Endodermal cell (in vitro differentiated cells): ENCODE measurements at regions not wholly inside any gene's neighbourhood (a gene's known extent, or its start where the extent isn't known, plus 50 kb on each side); places are given as distances from the start of the nearest gene placed in this dataset.

Experiments
- DNase-seq: peaks from one replicate; pipeline ENCODE4 v3.0.0-alpha.2; 2017
- H3K27ac ChIP-seq: 2 replicates; pipeline ENCODE4 v1.5.1; 2013; ENCODE audit warnings: mild to moderate bottlenecking, low read depth, low read length, moderate library complexity
- H3K27me3 ChIP-seq: 2 replicates; pipeline ENCODE4 v1.6.1; 2013; ENCODE audit warnings: mild to moderate bottlenecking, low read length, moderate library complexity; ENCODE audit not compliant: insufficient read depth, control insufficient read depth, poor library complexity, severe bottlenecking
- H3K36me3 ChIP-seq: 2 replicates; pipeline ENCODE4 v1.7.0; 2013; ENCODE audit warnings: mild to moderate bottlenecking, low read length, moderate library complexity; ENCODE audit not compliant: control insufficient read depth, insufficient read depth
- H3K4me1 ChIP-seq: one replicate; pipeline ENCODE4 v1.7.0; 2013; ENCODE audit warnings: low read length; ENCODE audit not compliant: control insufficient read depth, insufficient read depth
- H3K4me3 ChIP-seq: 2 replicates; pipeline ENCODE4 v1.5.1; 2013; ENCODE audit warnings: mild to moderate bottlenecking, low read length, moderate library complexity
- H3K9ac ChIP-seq: 2 replicates; pipeline ENCODE4 v1.6.1; 2013; ENCODE audit warnings: mild to moderate bottlenecking, low read length, moderate library complexity; ENCODE audit not compliant: poor library complexity, severe bottlenecking; ENCODE audit errors: extremely low read depth
- H3K9me3 ChIP-seq: 2 replicates; pipeline ENCODE4 v1.6.1; 2013; ENCODE audit warnings: mild to moderate bottlenecking, low read length, moderate library complexity; ENCODE audit not compliant: control insufficient read depth
- H3K27ac Mint-ChIP-seq: 2 replicates; pipeline ENCODE4 v1.8.0; 2020; ENCODE audit warnings: mixed read lengths
- H3K27me3 Mint-ChIP-seq: 2 replicates; pipeline ENCODE4 v1.8.0; 2021; ENCODE audit warnings: mild to moderate bottlenecking, mixed read lengths; ENCODE audit not compliant: insufficient read depth
- H3K36me3 Mint-ChIP-seq: 2 replicates; pipeline ENCODE4 v1.8.0; 2020; ENCODE audit warnings: low read depth, mixed read lengths
- H3K4me1 Mint-ChIP-seq: 2 replicates; pipeline ENCODE4 v1.8.0; 2020; ENCODE audit warnings: mixed read lengths
- H3K4me3 Mint-ChIP-seq: 2 replicates; pipeline ENCODE4 v1.8.0; 2020; ENCODE audit warnings: mild to moderate bottlenecking, moderate library complexity, mixed read lengths
- H3K9me3 Mint-ChIP-seq: 2 replicates; pipeline ENCODE4 v1.8.0; 2020; ENCODE audit warnings: mild to moderate bottlenecking, mixed read lengths
- whole genome bisulfite sequencing, 2 experiments: methylation state at CpG; one replicate each; pipeline versions ENCODE4 v1.1.5 to v1.1.7; 2013; ENCODE audit warnings: missing lambda C conversion rate in 2 of 2, mixed read lengths in 1 of 2; ENCODE audit not compliant: insufficient coverage in 1 of 2, insufficient read length in 1 of 2; 5-methylcytosine and 5-hydroxymethylcytosine counted together
- TF ChIP-seq, protein P1 (sequence below): fragments of 200-600 bp; sonication (generic); conservative IDR thresholded peaks from 2 replicates; pipeline ENCODE4 v1.5.0; 2021; ENCODE audit warnings: antibody characterized with exemption, mild to moderate bottlenecking

DNA sequence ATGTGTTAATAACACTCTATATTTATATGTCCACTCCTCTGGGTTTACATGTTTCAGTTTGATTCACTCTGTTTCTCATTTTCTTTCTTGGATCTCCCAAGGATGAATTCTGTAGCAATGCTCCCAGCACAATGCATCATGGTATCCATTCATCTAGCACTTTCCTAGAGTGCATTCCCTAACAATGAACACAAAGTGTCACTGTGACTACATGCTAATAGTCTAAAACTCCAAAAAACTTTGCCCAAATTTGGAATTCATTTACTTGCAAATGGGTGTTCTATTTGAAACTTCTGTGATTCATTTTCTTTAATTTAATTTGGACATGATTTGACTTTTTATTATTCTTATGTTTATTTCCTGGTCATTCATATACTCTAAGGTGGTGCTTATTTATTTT is 286.3 kb downstream of the POU4F1 start:
- Histone ChIP-seq H3K27me3 (no peaks in the 10 kb centered on the region), H3K4me1 (no peaks in the 10 kb centered on the region), H3K27ac (no peak overlapping the region), H3K9me3 (no peaks in the 10 kb centered on the region), H3K4me3 (no peak overlapping the region), H3K36me3 (no peaks in the 10 kb centered on the region), H3K9ac (no peak overlapping the region)
- Mint-ChIP-seq H3K9me3 (no peaks in the 10 kb centered on the region), H3K36me3 (no peaks in the 10 kb centered on the region), H3K4me1 (no peaks in the 10 kb centered on the region), H3K4me3 (no peak overlapping the region), H3K27ac (no peak overlapping the region), H3K27me3 (peaks cover 2% of the 10 kb centered on the region)
- DNase-seq: no peak
- TF ChIP-seq, protein P1, sequence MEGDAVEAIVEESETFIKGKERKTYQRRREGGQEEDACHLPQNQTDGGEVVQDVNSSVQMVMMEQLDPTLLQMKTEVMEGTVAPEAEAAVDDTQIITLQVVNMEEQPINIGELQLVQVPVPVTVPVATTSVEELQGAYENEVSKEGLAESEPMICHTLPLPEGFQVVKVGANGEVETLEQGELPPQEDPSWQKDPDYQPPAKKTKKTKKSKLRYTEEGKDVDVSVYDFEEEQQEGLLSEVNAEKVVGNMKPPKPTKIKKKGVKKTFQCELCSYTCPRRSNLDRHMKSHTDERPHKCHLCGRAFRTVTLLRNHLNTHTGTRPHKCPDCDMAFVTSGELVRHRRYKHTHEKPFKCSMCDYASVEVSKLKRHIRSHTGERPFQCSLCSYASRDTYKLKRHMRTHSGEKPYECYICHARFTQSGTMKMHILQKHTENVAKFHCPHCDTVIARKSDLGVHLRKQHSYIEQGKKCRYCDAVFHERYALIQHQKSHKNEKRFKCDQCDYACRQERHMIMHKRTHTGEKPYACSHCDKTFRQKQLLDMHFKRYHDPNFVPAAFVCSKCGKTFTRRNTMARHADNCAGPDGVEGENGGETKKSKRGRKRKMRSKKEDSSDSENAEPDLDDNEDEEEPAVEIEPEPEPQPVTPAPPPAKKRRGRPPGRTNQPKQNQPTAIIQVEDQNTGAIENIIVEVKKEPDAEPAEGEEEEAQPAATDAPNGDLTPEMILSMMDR: peak; percentile 71

DNA sequence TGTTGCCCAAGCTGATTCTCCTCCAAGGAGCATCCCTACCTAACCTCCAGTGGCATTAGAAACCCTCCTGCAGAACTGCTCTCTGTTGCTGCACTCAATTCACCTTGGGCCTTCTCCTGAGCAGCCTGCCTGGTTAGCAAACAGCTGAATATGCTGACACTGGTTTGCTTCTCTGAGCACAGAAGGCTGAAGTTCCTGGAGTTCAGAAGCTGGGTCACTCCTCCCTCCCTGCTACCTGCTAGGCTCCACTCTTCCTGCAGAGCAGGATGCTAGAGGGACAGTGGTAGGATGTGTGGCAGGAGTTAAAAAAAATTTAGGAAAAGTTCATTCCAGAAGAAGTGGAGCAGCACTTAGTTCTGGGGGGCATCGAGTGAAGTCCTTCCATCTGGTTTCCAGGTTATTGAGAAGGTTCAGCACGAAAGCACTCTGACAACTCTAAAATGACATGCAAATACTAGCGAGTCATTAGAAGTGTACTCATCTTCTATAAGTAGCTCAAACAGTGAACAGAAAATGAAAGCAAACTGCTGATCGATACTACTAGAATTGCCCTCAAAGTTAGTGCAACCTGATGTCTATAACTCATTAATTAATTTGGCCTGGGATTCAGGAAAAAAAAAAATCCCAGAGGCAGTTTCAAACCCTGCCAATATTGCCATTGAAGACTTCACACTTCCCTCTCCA is 293.7 kb downstream of the POU4F1 start:
- Histone ChIP-seq H3K4me1 (no peaks in the 10 kb centered on the region), H3K4me3 (no peak overlapping the region), H3K27me3 (no peaks in the 10 kb centered on the region), H3K9ac (no peak overlapping the region), H3K9me3 (no peaks in the 10 kb centered on the region), H3K36me3 (no peaks in the 10 kb centered on the region), H3K27ac (no peak overlapping the region)
- DNase-seq: no peak
- TF ChIP-seq, protein P1: no peak
- H3K27ac Mint-ChIP-seq: no peak overlapping the region
- 91 to 93% methylated on average over 4 of the region's 4 CpGs for WGBS, 2 experiments
- H3K36me3 Mint-ChIP-seq: no peaks in the 10 kb centered on the region
- H3K9me3 Mint-ChIP-seq: no peaks in the 10 kb centered on the region
- H3K4me3 Mint-ChIP-seq: no peak overlapping the region
- H3K4me1 Mint-ChIP-seq: no peaks in the 10 kb centered on the region
- peaks cover 2% of the 10 kb centered on the region for H3K27me3 Mint-ChIP-seq

DNA sequence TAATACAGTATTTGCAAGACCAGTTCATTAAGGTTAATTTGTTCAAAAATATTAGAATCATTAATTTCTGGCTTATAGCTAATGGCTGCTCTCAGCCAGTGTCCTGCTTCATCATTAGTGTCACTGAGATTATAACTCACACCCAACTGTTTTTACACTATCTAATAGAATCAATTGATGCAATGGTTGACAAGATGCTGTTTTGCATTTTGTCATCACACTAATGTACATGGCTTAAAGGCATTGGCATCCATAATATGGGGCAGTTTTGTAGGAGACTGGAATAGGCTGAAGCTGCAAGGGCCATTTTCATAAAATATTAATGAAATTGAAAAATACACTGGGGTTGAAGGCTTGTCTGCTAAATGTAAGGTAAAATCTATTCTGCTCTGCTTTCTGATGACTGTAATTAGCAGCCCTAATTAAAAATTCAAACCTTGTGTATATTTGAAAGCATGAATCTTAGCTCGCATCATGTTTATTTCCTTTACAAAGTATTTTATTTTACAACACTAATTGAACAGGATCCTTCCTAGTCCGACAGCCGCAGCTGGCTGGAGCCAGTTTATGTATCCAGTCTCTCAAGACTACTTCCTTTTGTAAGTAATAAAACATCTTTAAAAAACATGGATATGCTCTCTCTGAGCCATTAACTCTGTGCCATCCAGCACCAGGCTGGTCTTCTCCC is 296.7 kb downstream of the POU4F1 start:
- Histone ChIP-seq H3K27me3 (no peaks in the 10 kb centered on the region), H3K36me3 (no peaks in the 10 kb centered on the region), H3K27ac (no peak overlapping the region), H3K4me3 (no peak overlapping the region), H3K9ac (no peak overlapping the region), H3K4me1 (no peaks in the 10 kb centered on the region), H3K9me3 (no peaks in the 10 kb centered on the region)
- Mint-ChIP-seq H3K4me3 (no peak overlapping the region), H3K36me3 (no peaks in the 10 kb centered on the region), H3K27me3 (no peaks in the 10 kb centered on the region), H3K9me3 (no peaks in the 10 kb centered on the region), H3K27ac (no peak overlapping the region), H3K4me1 (no peaks in the 10 kb centered on the region)
- TF ChIP-seq, protein P1: no peak
- WGBS, 2 experiments: 91 to 100% methylated on average over 1 to 3 of the region's 3 CpGs
- no peak for DNase-seq
